ENCODE measurements at regions not wholly inside any gene's neighbourhood (a gene's known extent, or its start where the extent isn't known, plus 50 kb on each side); places are given as distances from the start of the nearest gene placed in this dataset.

- DNase-seq (ENCODE audit: low read depth, low spot score) = no peak
- intact Hi-C loops (cut with micrococcal nuclease; ENCODE audit: unreplicated experiment) = no loop called here
Observed at GRCh38 chr21:28151758-28152157, 840.9 kb downstream of the LTN1 start.

GRCh38 chr21:28150778-28151177 is 841.9 kb downstream of the LTN1 start:
- no peak overlapping the region for H3K27ac ChIP-seq (ENCODE audit: low read length)
- in situ Hi-C loops (cut with HindIII; ENCODE audit: low pct_unique_long_range_greater_than_20kb, low sequenced_read_pairs) (no loop called here), intact Hi-C loops (cut with micrococcal nuclease; ENCODE audit: unreplicated experiment) (no loop called here)
- no peaks in the 10 kb centered on the region for H3K4me1 ChIP-seq (ENCODE audit: control insufficient read depth, insufficient read depth, low read length)
- ChIA-PET CTCF (no interaction called here), POLR2A (no interaction called here)
- no peaks in the 10 kb centered on the region for H3K9me3 ChIP-seq (ENCODE audit: control insufficient read depth, insufficient read depth, low read depth, low read length)
- TF ChIP-seq SIN3A (IDR thresholded peaks at IDR 0.05; ENCODE audit: borderline replicate concordance, insufficient read depth, low read depth, low read length) = no peak
- TF ChIP-seq REST (IDR thresholded peaks at IDR 0.05; ENCODE audit: insufficient read depth in 1 of 2, low read depth in 2 of 2, low read length in 1 of 2) = no peak
- TF ChIP-seq TCF7L2 (IDR thresholded peaks at IDR 0.05; ENCODE audit: low read depth, low read length) = no peak
- no peak for TF ChIP-seq CTCF (IDR thresholded peaks at IDR 0.05)
- ATAC-seq = no peak
- no peaks in the 10 kb centered on the region for H3K36me3 ChIP-seq (ENCODE audit: control insufficient read depth, insufficient read depth, low read length)
- H3K4me3 ChIP-seq (ENCODE audit: low read depth in 2 of 2, low read length in 2 of 2) = no peak overlapping the region
- BruUV-seq (replicated peaks) = no TSS peak
- H3K27me3 ChIP-seq (ENCODE audit: control insufficient read depth, insufficient read depth, low read length) = no peaks in the 10 kb centered on the region
- no peak for DNase-seq (ENCODE audit: low read depth, low spot score)

More at GRCh38 chr21:28151758-28152157, 840.9 kb downstream of the LTN1 start:
- ChIA-PET CTCF (no interaction called here), POLR2A (no interaction called here)
- H3K27me3 ChIP-seq (ENCODE audit: control insufficient read depth, insufficient read depth, low read length) = no peaks in the 10 kb centered on the region
- no peaks in the 10 kb centered on the region for H3K9me3 ChIP-seq (ENCODE audit: control insufficient read depth, insufficient read depth, low read depth, low read length)
- H3K4me1 ChIP-seq (ENCODE audit: control insufficient read depth, insufficient read depth, low read length) = no peaks in the 10 kb centered on the region
- no peak overlapping the region for H3K4me3 ChIP-seq (ENCODE audit: low read depth in 2 of 2, low read length in 2 of 2)
- H3K27ac ChIP-seq (ENCODE audit: low read length) = no peak overlapping the region
- BruUV-seq (replicated peaks) = no TSS peak
- TF ChIP-seq TCF7L2 (IDR thresholded peaks at IDR 0.05; ENCODE audit: low read depth, low read length) = no peak
- TF ChIP-seq REST (IDR thresholded peaks at IDR 0.05; ENCODE audit: insufficient read depth in 1 of 2, low read depth in 2 of 2, low read length in 1 of 2) = no peak
- TF ChIP-seq POLR2AphosphoS5 (IDR thresholded peaks at IDR 0.05; ENCODE audit: low read depth, low read length) = no peak
- no peak for TF ChIP-seq CTCF (IDR thresholded peaks at IDR 0.05)
- no peak for TF ChIP-seq SIN3A (IDR thresholded peaks at IDR 0.05; ENCODE audit: borderline replicate concordance, insufficient read depth, low read depth, low read length)
- in situ Hi-C loops (cut with HindIII; ENCODE audit: low pct_unique_long_range_greater_than_20kb, low sequenced_read_pairs) = no loop called here
- H3K36me3 ChIP-seq (ENCODE audit: control insufficient read depth, insufficient read depth, low read length) = no peaks in the 10 kb centered on the region
- no peak for ATAC-seq
